ENCODE measurements at regions not wholly inside any gene's neighbourhood (a gene's known extent, or its start where the extent isn't known, plus 50 kb on each side); places are given as distances from the start of the nearest gene placed in this dataset.

DNA sequence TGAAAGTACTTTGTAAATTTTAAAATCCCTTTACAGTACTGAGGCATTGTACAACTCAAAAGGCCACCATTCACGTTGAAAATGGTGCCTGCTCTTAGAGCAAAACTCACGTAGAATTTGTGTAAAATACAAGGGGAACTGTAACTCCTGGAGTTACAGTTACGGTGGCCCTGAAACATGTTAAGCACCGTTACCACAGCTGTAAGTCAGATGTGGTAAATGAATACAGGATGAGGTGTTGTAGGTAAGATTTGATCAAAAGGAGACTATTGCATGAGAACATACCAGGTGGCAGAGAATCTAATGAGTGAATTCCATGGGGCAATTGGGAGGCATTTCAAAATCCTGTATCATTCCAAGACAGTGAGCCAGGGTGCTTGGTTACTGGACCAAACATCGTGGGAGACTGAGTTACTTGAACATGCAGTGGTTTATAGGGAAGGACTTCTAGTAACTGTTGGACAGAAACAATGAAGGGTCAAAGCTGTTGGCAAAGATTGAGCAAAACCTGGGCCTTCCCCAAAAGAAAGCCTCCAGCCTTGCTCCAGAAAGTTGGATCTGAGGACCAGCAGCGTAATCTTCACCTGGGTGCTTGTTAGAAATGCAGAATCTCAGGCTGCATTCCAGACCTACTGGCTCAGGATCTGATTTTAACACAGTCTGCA is 535.8 kb upstream of the POU3F3 start:
- Histone ChIP-seq H3K27ac (no peak overlapping the region), H3K36me3 (no peaks in the 10 kb centered on the region), H3K4me1 (no peaks in the 10 kb centered on the region), H3K9me3 (no peaks in the 10 kb centered on the region), H3K27me3 (no peaks in the 10 kb centered on the region), H3K4me3 (no peak overlapping the region)
- DNase-seq (ENCODE audit: low spot score in 2 of 2), result no peak
- no peak for TF ChIP-seq POLR2AphosphoS5 (IDR thresholded peaks at IDR 0.05)
- no peak for TF ChIP-seq EP300 (IDR thresholded peaks at IDR 0.05)
- no peak for TF ChIP-seq POLR2A (IDR thresholded peaks at IDR 0.05)
- TF ChIP-seq, protein P1, sequence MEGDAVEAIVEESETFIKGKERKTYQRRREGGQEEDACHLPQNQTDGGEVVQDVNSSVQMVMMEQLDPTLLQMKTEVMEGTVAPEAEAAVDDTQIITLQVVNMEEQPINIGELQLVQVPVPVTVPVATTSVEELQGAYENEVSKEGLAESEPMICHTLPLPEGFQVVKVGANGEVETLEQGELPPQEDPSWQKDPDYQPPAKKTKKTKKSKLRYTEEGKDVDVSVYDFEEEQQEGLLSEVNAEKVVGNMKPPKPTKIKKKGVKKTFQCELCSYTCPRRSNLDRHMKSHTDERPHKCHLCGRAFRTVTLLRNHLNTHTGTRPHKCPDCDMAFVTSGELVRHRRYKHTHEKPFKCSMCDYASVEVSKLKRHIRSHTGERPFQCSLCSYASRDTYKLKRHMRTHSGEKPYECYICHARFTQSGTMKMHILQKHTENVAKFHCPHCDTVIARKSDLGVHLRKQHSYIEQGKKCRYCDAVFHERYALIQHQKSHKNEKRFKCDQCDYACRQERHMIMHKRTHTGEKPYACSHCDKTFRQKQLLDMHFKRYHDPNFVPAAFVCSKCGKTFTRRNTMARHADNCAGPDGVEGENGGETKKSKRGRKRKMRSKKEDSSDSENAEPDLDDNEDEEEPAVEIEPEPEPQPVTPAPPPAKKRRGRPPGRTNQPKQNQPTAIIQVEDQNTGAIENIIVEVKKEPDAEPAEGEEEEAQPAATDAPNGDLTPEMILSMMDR (IDR thresholded peaks at IDR 0.05), result no peak
- WGBS, result 84% methylated on average over 6 of the region's 6 CpGs

GRCh38 chr2:104321116-104321795 is 532.7 kb upstream of the POU3F3 start:
- H3K9me3 ChIP-seq, result no peaks in the 10 kb centered on the region
- no peak for DNase-seq (ENCODE audit: low spot score in 2 of 2)
- H3K4me3 ChIP-seq, result no peak overlapping the region
- H3K27me3 ChIP-seq, result no peaks in the 10 kb centered on the region
- TF ChIP-seq, protein P1 (IDR thresholded peaks at IDR 0.05), result no peak
- no peak for TF ChIP-seq POLR2AphosphoS5 (IDR thresholded peaks at IDR 0.05)
- TF ChIP-seq EP300 (IDR thresholded peaks at IDR 0.05), result no peak
- TF ChIP-seq POLR2A (IDR thresholded peaks at IDR 0.05), result no peak
- H3K4me1 ChIP-seq, result no peaks in the 10 kb centered on the region
- no peaks in the 10 kb centered on the region for H3K36me3 ChIP-seq
- 60% methylated on average over 9 of the region's 9 CpGs for WGBS
- peak overlapping the region; percentile 27 for H3K27ac ChIP-seq

DNA sequence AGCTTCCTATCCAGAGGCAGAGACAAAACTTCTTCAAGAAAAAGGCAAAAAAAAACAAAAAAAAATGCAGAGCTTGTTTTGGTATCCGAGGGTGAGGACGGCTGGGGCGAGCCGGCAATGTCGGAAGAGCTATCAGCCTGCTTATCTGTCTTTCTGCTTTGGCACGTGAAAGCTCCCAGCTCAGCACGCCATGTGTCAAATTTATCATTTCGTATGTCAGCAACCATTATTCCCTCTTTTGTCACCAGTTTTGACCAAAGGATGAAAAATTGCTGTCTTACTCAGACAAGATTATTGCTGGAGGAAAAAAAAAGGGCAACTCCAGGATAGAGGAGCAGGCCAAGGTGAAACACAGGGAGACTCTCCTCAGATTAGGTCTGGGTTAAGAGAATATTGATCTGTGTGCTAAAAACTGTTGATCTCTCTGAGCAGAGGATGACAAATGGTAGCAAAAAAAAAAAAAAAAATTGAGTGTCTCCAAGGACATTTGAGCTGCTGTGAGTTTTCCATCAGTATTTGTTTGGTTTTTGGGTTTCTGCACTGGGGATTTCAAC is 532.0 kb upstream of the POU3F3 start:
- no peak for DNase-seq (ENCODE audit: low spot score in 2 of 2)
- Histone ChIP-seq H3K9me3 (no peaks in the 10 kb centered on the region), H3K27me3 (no peaks in the 10 kb centered on the region), H3K36me3 (no peaks in the 10 kb centered on the region), H3K4me3 (no peak overlapping the region), H3K4me1 (no peaks in the 10 kb centered on the region), H3K27ac (peak overlapping the region; percentile 27)
- 13% methylated on average over 8 of the region's 8 CpGs for WGBS
- TF ChIP-seq POLR2A (IDR thresholded peaks at IDR 0.05) (no peak), POLR2AphosphoS5 (IDR thresholded peaks at IDR 0.05) (no peak)
- TF ChIP-seq, protein P1 (IDR thresholded peaks at IDR 0.05), result no peak

DNA sequence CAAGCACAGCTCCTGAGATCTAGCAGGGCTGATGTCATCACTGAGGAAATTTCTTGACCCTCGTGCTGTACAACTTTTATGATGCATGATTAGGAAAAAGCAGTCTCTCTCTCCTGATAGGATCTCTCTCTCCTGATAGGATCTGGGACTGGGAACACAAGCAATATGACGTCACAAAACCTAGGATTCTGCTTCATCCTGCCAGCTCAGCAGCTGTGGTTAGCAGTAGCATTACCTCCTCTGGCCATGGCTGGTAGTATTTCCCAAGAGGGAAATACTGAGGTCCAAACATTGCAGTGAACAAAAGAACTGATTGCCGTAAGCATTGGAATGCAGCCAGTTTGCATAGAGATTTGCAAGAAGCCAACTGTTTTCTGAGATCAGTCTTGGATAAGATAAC is 521.2 kb upstream of the POU3F3 start:
- H3K27ac ChIP-seq, result no peak overlapping the region
- H3K9me3 ChIP-seq, result no peaks in the 10 kb centered on the region
- no peak for DNase-seq (ENCODE audit: low spot score in 2 of 2)
- no peaks in the 10 kb centered on the region for H3K27me3 ChIP-seq
- WGBS, result 12% methylated on average over 3 of the region's 3 CpGs
- H3K4me1 ChIP-seq, result no peaks in the 10 kb centered on the region
- no peak overlapping the region for H3K4me3 ChIP-seq
- no peak for TF ChIP-seq POLR2AphosphoS5 (IDR thresholded peaks at IDR 0.05)
- TF ChIP-seq POLR2A (IDR thresholded peaks at IDR 0.05), result no peak
- TF ChIP-seq, protein P1 (IDR thresholded peaks at IDR 0.05), result no peak
- TF ChIP-seq EP300 (IDR thresholded peaks at IDR 0.05), result no peak
- H3K36me3 ChIP-seq, result no peaks in the 10 kb centered on the region

- 40% methylated on average over 2 of the region's 2 CpGs for WGBS
- TF ChIP-seq POLR2AphosphoS5 (IDR thresholded peaks at IDR 0.05) (no peak), EP300 (IDR thresholded peaks at IDR 0.05) (no peak)
- TF ChIP-seq, protein P1 (IDR thresholded peaks at IDR 0.05), result no peak
Measured at GRCh38 chr2:104337869-104338268, 516.0 kb upstream of the POU3F3 start.

More at GRCh38 chr2:104337869-104338268, 516.0 kb upstream of the POU3F3 start:
- DNase-seq (ENCODE audit: low spot score in 2 of 2), result no peak
- no peaks in the 10 kb centered on the region for H3K27me3 ChIP-seq
- no peak overlapping the region for H3K4me3 ChIP-seq
- no peaks in the 10 kb centered on the region for H3K36me3 ChIP-seq
- H3K9me3 ChIP-seq, result no peaks in the 10 kb centered on the region
- H3K27ac ChIP-seq, result no peak overlapping the region
- no peaks in the 10 kb centered on the region for H3K4me1 ChIP-seq
